ENCODE measurements at regions not wholly inside any gene's neighbourhood (a gene's known extent, or its start where the extent isn't known, plus 50 kb on each side); places are given as distances from the start of the nearest gene placed in this dataset.

- Histone ChIP-seq H3K27me3 (no peaks in the 10 kb centered on the region), H3K4me3 (no peak overlapping the region), H3K36me3 (replicated peaks in 1 of 2; ENCODE audit: insufficient read depth in 1 of 2, low read depth in 2 of 2) (no peaks in the 10 kb centered on the region), H3K4me1 (no peaks in the 10 kb centered on the region), H3K27ac (no peak overlapping the region), H3K9me3 (peaks cover 0 to 8% (median 0%) of the 10 kb centered on the region in 3 donors)
- TF ChIP-seq POLR2A (IDR thresholded peaks at IDR 0.05) (no peak), CTCF (IDR thresholded peaks at IDR 0.05) (no peak)
- 19 to 22% methylated on average over 5 of the region's 5 CpGs for WGBS, 2 donors
- DNase-seq (no peak), ATAC-seq (no peak)
- intact Hi-C loops (cut with DNase I), result no loop called here
Observed at GRCh38 chr12:115394496-115395220, 710.7 kb upstream of the TBX3 start.

DNA sequence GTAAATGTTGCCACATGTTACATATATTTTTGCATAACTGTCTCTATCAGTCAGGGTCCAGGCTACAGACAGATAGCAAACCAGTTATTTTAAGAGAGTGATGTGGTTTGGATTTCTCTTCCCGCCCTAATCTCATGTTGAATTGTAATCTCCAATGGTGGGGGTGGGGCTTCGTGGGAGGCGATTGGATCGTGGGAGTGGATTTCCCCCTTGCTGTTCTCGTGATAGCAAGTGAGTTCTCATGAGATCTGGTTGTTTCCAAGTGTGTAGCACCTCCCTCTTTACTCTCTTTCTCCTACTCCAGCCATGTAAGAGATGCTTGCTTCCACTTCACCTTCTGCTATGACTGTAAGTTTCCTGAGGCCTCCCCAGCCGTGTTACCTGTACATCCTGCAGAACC is 704.2 kb upstream of the TBX3 start:
- no peaks in the 10 kb centered on the region for H3K27me3 ChIP-seq
- H3K27ac ChIP-seq, result no peak overlapping the region
- 39 to 46% methylated on average over 6 of the region's 6 CpGs for WGBS, 2 donors
- no peaks in the 10 kb centered on the region for H3K36me3 ChIP-seq (replicated peaks in 1 of 2; ENCODE audit: insufficient read depth in 1 of 2, low read depth in 2 of 2)
- intact Hi-C loops (cut with DNase I), result no loop called here
- ATAC-seq (no peak), DNase-seq (no peak)
- H3K9me3 ChIP-seq, result no peaks in the 10 kb centered on the region
- TF ChIP-seq CTCF (IDR thresholded peaks at IDR 0.05), result no peak
- TF ChIP-seq POLR2A (IDR thresholded peaks at IDR 0.05), result no peak
- H3K4me1 ChIP-seq, result no peaks in the 10 kb centered on the region
- H3K4me3 ChIP-seq, result no peak overlapping the region

- H3K27ac ChIP-seq, result no peak overlapping the region
- 41 to 42% methylated on average over 5 of the region's 5 CpGs for WGBS, 2 donors
- TF ChIP-seq POLR2A (IDR thresholded peaks at IDR 0.05) (no peak), CTCF (IDR thresholded peaks at IDR 0.05) (no peak)
Observed at GRCh38 chr12:115387467-115387901, 703.5 kb upstream of the TBX3 start.

GRCh38 chr12:115386946-115387345 is 703.0 kb upstream of the TBX3 start:
- intact Hi-C loops (cut with DNase I), result no loop called here
- no peak overlapping the region for H3K4me3 ChIP-seq
- DNase-seq (no peak), ATAC-seq (no peak)
- H3K27me3 ChIP-seq, result no peaks in the 10 kb centered on the region
- 67 to 76% methylated on average over 6 of the region's 6 CpGs for WGBS, 2 donors
- TF ChIP-seq CTCF (IDR thresholded peaks at IDR 0.05), result no peak
- no peak for TF ChIP-seq POLR2A (IDR thresholded peaks at IDR 0.05)
- H3K27ac ChIP-seq, result no peak overlapping the region
- no peaks in the 10 kb centered on the region for H3K4me1 ChIP-seq
- no peaks in the 10 kb centered on the region for H3K9me3 ChIP-seq
- H3K36me3 ChIP-seq (replicated peaks in 1 of 2; ENCODE audit: insufficient read depth in 1 of 2, low read depth in 2 of 2), result no peaks in the 10 kb centered on the region

More at GRCh38 chr12:115387467-115387901, 703.5 kb upstream of the TBX3 start:
- H3K4me1 ChIP-seq, result no peaks in the 10 kb centered on the region
- intact Hi-C loops (cut with DNase I), result no loop called here
- H3K36me3 ChIP-seq (replicated peaks in 1 of 2; ENCODE audit: insufficient read depth in 1 of 2, low read depth in 2 of 2), result no peaks in the 10 kb centered on the region
- no peak for DNase-seq
- H3K27me3 ChIP-seq, result no peaks in the 10 kb centered on the region
- H3K9me3 ChIP-seq, result no peaks in the 10 kb centered on the region
- H3K4me3 ChIP-seq, result no peak overlapping the region
- no peak for ATAC-seq

GRCh38 chr12:115385141-115385540 is 701.2 kb upstream of the TBX3 start:
- TF ChIP-seq POLR2A (IDR thresholded peaks at IDR 0.05), result no peak
- TF ChIP-seq CTCF (IDR thresholded peaks at IDR 0.05), result no peak
- 61 to 66% methylated on average over 4 of the region's 4 CpGs for WGBS, 2 donors
- H3K4me1 ChIP-seq, result no peaks in the 10 kb centered on the region
- H3K27me3 ChIP-seq, result no peaks in the 10 kb centered on the region
- DNase-seq (no peak), ATAC-seq (no peak)
- no peak overlapping the region for H3K4me3 ChIP-seq
- H3K36me3 ChIP-seq (replicated peaks in 1 of 2; ENCODE audit: insufficient read depth in 1 of 2, low read depth in 2 of 2), result no peaks in the 10 kb centered on the region
- no peak overlapping the region for H3K27ac ChIP-seq
- intact Hi-C loops (cut with DNase I), result no loop called here
- H3K9me3 ChIP-seq, result no peaks in the 10 kb centered on the region
